Neural crest cell (in vitro differentiated cells): ENCODE measurements at regions not wholly inside any gene's neighbourhood (a gene's known extent, or its start where the extent isn't known, plus 50 kb on each side); places are given as distances from the start of the nearest gene placed in this dataset.
"Not testable (repeated sequence)": the region's sequence is repeated elsewhere in the genome, so short reads cannot be mapped to it uniquely, and the experiment has no call there.

Experiments
- DNase-seq: peaks from one replicate; pipeline ENCODE4 v3.0.0; 2021; ENCODE audit warnings: low read depth, mixed read lengths, low spot score
- H3K27ac Mint-ChIP-seq: one replicate; pipeline ENCODE4 v1.8.0; 2021; ENCODE audit warnings: mild to moderate bottlenecking, mixed read lengths; ENCODE audit not compliant: unreplicated experiment
- H3K27me3 Mint-ChIP-seq: 2 replicates; pipeline ENCODE4 v1.8.0; 2021; ENCODE audit warnings: low read depth, mild to moderate bottlenecking, mixed read lengths
- H3K36me3 Mint-ChIP-seq: 2 replicates; pipeline ENCODE4 v1.8.0; 2021; ENCODE audit warnings: low read depth, mild to moderate bottlenecking, mixed read lengths
- H3K4me1 Mint-ChIP-seq: 2 replicates; pipeline ENCODE4 v1.8.0; 2021; ENCODE audit warnings: mixed read lengths
- H3K4me3 Mint-ChIP-seq: one replicate; pipeline ENCODE4 v1.8.0; 2021; ENCODE audit warnings: mild to moderate bottlenecking, mixed read lengths
- H3K9me3 Mint-ChIP-seq: 2 replicates; pipeline ENCODE4 v1.8.0; 2021; ENCODE audit warnings: mixed read lengths
- TF ChIP-seq, protein P1 (sequence below): fragments of 200-600 bp; sonication (generic); conservative IDR thresholded peaks from 2 replicates; pipeline ENCODE4 v1.5.0; 2021; ENCODE audit warnings: antibody characterized with exemption, mild to moderate bottlenecking

DNA sequence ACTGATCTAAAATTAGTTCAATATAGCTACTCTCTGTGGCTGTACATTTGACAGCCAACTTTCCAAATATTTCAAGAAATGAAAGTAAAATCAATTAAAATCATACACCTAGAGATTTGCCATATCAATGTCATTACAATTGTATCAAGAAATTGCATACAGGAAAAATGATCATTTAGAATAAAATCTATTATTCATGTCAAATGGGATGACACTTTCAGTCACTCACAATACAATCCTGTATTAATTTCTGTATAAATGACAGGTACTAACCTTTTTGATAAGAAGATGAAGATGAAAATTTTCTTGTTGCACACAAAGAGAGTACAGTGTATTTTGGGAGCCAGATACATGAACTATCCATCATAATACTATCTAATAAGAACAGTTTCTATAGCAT lies 1588.9 kb upstream of the PRMT6 start:
- Mint-ChIP-seq H3K4me1 (no peaks in the 10 kb centered on the region), H3K4me3 (no peak overlapping the region), H3K27me3 (no peaks in the 10 kb centered on the region), H3K27ac (no peak overlapping the region), H3K9me3 (no peaks in the 10 kb centered on the region), H3K36me3 (no peaks in the 10 kb centered on the region)
- TF ChIP-seq, protein P1, sequence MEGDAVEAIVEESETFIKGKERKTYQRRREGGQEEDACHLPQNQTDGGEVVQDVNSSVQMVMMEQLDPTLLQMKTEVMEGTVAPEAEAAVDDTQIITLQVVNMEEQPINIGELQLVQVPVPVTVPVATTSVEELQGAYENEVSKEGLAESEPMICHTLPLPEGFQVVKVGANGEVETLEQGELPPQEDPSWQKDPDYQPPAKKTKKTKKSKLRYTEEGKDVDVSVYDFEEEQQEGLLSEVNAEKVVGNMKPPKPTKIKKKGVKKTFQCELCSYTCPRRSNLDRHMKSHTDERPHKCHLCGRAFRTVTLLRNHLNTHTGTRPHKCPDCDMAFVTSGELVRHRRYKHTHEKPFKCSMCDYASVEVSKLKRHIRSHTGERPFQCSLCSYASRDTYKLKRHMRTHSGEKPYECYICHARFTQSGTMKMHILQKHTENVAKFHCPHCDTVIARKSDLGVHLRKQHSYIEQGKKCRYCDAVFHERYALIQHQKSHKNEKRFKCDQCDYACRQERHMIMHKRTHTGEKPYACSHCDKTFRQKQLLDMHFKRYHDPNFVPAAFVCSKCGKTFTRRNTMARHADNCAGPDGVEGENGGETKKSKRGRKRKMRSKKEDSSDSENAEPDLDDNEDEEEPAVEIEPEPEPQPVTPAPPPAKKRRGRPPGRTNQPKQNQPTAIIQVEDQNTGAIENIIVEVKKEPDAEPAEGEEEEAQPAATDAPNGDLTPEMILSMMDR = no peak
- no peak for DNase-seq

DNA sequence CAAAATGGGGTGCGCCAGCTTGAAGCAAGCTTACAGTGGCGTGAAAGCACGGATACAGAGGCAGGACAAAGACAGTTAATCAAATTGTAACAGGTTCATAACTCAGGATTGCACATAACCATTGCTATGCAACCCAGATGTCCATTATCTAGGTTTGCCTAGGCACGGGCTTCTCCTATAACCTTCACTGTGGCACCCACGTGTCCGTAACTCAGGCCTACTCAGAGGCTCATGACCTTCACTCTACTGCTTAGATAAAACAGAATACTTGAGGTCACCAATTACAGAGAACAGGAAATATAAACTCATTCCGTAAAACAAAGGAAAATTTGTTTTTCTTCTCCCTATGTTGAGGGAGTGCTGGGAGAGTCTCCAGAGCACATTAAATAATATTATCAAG lies 1585.9 kb upstream of the PRMT6 start:
- H3K36me3 Mint-ChIP-seq, H3K27ac Mint-ChIP-seq, H3K4me1 Mint-ChIP-seq, DNase-seq, H3K9me3 Mint-ChIP-seq, H3K4me3 Mint-ChIP-seq, H3K27me3 Mint-ChIP-seq: not testable (repeated sequence)

DNA sequence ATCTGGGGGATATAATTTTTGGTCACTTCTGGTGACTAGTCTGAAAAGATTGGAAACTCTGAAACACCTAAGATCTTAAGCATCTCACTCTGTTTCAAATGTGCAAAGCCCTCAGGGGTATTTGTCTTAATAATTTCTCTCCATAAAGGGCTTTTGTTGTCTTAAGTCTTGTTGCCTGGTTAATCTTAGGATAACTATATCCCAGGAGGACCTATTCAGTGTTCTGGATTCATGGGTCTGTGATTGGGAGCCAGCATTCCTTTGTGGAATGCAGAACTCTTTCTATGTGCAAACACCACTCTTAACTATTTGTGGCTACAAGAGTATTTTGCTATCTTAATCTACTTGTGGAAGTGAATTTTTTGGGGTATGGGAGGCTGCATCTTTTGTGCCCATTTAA lies 1573.0 kb upstream of the PRMT6 start:
- peaks cover 5% of the 10 kb centered on the region for H3K9me3 Mint-ChIP-seq
- no peaks in the 10 kb centered on the region for H3K4me1 Mint-ChIP-seq
- DNase-seq = no peak
- H3K36me3 Mint-ChIP-seq = no peaks in the 10 kb centered on the region
- TF ChIP-seq, protein P1 = no peak
- no peak overlapping the region for H3K4me3 Mint-ChIP-seq
- no peaks in the 10 kb centered on the region for H3K27me3 Mint-ChIP-seq
- no peak overlapping the region for H3K27ac Mint-ChIP-seq

GRCh38 chr1:105485207-105485606 lies 1571.3 kb upstream of the PRMT6 start:
- no peaks in the 10 kb centered on the region for H3K27me3 Mint-ChIP-seq
- TF ChIP-seq, protein P1 = no peak
- DNase-seq = no peak
- no peak overlapping the region for H3K27ac Mint-ChIP-seq
- H3K36me3 Mint-ChIP-seq = no peaks in the 10 kb centered on the region
- H3K4me1 Mint-ChIP-seq = no peaks in the 10 kb centered on the region
- no peak overlapping the region for H3K4me3 Mint-ChIP-seq
- peaks cover 5% of the 10 kb centered on the region for H3K9me3 Mint-ChIP-seq

DNA sequence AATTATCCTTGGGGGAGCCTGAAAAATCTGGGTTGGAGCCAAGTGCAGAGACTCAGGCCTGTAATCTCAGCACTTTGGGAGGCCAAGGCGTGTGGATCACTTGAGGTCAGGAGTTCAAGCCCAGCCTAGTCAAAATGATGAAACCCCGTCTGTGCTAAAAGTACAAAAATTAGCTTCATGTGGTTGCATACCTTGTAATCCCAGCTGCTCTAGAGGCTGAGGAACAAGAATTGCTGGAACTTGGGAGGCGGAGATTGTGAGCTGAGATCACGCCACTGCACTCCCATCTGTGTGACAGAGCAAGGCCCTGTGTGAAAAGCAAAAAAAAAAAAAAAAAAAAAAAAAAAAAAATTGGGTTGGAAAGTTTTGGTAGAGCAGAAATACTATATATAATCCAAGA lies 1563.6 kb upstream of the PRMT6 start:
- H3K9me3 Mint-ChIP-seq = no peaks in the 10 kb centered on the region
- no peak overlapping the region for H3K27ac Mint-ChIP-seq
- H3K4me1 Mint-ChIP-seq = no peaks in the 10 kb centered on the region
- H3K27me3 Mint-ChIP-seq = no peaks in the 10 kb centered on the region
- TF ChIP-seq, protein P1 = no peak
- no peak overlapping the region for H3K4me3 Mint-ChIP-seq
- no peaks in the 10 kb centered on the region for H3K36me3 Mint-ChIP-seq
- no peak for DNase-seq

- Mint-ChIP-seq H3K27ac (no peak overlapping the region), H3K4me1 (no peaks in the 10 kb centered on the region), H3K9me3 (no peaks in the 10 kb centered on the region), H3K27me3 (no peaks in the 10 kb centered on the region), H3K4me3 (no peak overlapping the region), H3K36me3 (no peaks in the 10 kb centered on the region)
- no peak for DNase-seq
- TF ChIP-seq, protein P1 = no peak
Observed at GRCh38 chr1:105516068-105516467, 1540.4 kb upstream of the PRMT6 start.
